GM19452 (cell line): ENCODE measurements at regions not wholly inside any gene's neighbourhood (a gene's known extent, or its start where the extent isn't known, plus 50 kb on each side); places are given as distances from the start of the nearest gene placed in this dataset.
"Not testable (repeated sequence)": the region's sequence is repeated elsewhere in the genome, so short reads cannot be mapped to it uniquely, and the experiment has no call there.

ENCODE experiments used
- ATAC-seq: cut with Tn5 transposase; IDR thresholded peaks from one replicate; pipeline ENCODE4 v1.9.1; 2021; ENCODE audit not compliant: unreplicated experiment

- no peak for ATAC-seq
Observed at GRCh38 chr5:174997688-174998087, 273.3 kb downstream of the MSX2 start.

GRCh38 chr5:174996941-174997340 is 272.6 kb downstream of the MSX2 start:
- ATAC-seq = no peak

DNA sequence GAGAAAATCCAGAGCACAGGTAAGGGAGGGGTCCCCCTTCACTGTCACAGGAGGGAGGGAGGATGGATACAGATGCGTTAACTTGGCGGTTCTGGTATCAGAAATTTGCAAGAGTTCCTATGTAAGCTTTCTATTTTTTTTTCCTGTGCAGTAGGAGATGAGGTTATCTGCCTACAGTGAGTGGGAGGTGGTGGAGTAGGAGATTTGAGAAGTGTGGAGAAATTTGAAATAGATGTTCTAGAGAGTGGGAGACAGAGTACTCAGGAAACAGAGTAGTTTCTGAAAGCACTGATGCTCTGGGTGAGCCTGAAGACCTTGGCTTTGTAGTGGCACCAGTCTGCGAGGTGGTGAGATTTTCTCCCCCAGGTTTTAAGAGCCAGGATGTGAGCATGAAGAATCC is 271.4 kb downstream of the MSX2 start:
- no peak for ATAC-seq

DNA sequence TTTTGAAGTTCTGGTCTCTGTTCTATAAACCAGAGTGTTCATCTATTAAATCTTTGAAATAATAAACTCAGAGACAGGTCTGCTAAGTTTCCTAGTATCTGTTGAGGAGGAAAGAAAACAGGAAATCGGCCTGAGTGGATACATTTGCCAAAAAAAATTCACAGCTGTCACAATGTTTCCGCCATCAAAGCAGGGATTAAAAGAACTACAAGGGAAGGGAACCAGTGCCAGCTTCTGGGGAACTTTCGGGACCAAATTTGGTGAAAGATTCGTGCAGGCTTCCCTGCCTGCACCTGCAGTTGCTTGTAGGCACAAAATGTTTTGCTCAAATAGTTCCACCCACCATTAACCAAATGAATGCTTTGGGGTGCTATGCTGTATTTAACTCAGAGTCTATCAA is 267.5 kb downstream of the MSX2 start:
- no peak for ATAC-seq

GRCh38 chr5:174990909-174991308 is 266.5 kb downstream of the MSX2 start:
- ATAC-seq = no peak

DNA sequence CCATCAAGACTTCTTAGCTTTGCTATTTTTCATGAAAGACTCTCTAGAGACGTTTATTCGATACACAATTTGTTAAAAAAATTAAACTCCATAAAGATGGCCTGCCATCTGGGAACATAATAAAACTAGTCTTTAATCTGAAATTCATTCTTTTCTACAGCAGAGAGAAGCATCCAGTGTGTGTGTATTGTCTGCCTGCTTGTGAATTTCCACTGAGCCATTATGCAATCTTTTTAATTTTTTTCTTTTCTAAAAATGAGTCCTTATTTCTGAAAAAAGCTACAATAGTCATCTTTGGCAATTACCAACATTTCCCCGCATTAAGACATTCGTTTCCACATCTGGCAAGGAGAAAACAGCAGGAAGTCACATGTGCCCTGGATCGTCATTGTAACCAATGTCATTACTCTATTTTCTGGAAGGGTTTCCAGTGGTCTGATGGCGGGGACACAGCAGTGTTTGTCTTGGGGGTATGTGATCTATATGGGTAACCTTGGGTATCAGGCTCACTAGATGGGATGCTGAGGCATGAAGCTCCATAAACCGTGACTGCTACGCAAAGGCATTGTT is 263.1 kb downstream of the MSX2 start:
- ATAC-seq = no peak

DNA sequence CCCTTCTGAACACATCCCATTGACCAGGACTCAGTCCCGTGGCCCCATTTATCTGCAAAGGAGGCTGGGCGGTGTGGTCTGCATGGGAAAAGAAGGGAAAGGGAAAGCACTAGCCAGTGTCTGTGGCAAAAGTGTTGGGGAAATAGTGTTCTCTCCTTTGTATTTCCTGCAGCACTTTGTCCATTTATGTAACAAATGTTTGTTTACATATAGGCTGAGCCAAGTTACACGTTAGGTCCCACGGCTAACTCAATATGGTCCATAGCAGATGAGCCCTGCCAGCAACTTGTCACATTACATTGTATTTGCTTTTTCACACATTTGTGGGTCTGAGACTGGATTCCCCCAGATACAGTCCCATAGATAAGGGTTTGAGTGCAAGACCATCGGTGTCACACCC is 260.5 kb downstream of the MSX2 start:
- no peak for ATAC-seq

- no peak for ATAC-seq
Observed at GRCh38 chr5:174982485-174982884, 258.1 kb downstream of the MSX2 start.

- ATAC-seq = no peak
Observed at GRCh38 chr5:174981416-174981815, 257.0 kb downstream of the MSX2 start.

DNA sequence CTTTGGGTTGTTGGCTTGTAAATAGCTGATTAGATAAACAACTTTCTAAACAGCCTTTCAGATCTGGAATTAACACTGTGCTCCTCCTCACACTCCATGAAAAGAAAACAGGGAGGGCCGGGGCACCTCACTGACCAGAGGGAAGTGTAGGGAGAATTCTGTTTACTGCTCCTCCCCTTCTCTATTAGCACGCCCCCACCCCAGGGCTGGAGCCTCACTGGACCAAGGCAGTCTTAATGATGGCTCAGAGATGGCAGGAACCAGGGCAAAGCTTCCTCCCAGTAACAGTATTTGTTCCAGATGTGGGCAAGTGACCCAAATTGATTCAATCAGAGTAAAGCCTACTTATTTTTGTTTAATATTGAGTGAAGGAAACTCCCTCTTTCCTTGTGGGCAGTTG is 256.6 kb downstream of the MSX2 start:
- no peak for ATAC-seq

DNA sequence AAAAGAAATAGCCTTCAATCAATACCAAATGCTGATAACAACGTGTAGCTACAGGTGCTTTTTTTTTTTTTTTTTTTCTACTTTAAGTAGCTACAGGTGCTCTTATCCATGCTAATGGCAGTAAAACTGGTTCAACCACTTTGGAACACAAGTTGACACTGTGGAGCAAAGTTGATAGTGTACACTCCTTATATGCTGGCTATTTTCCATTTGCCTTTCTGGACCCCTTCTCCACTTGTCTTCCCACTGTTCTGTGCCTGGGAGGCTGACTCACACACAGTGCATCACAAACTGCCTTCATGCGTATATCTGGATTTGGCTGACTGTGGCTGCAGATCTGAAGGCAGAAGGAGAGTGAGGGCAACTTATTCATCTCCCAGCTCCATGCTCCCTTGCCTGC is 247.9 kb downstream of the MSX2 start:
- ATAC-seq = no peak

GRCh38 chr5:174971210-174971609 is 246.8 kb downstream of the MSX2 start:
- ATAC-seq = no peak

DNA sequence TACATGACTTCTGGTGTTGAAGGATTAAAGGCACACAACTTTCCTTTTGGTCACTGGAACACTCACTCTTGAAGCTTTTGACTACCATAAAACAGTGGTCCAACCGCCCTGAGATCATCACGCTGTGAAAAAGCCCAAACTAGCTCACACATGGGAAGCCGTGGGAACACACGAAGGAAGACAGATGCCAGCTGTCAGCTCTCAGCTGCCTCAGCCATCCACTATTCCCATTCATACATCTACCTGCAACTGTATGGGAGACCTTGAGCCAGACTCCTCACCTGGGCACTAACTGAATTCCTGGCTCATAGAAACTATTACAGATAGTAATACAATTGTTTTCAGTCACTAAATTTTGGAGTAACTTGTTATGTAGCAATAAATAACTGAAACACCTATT is 246.1 kb downstream of the MSX2 start:
- ATAC-seq = no peak

- no peak for ATAC-seq
Observed at GRCh38 chr5:174953871-174954270, 229.5 kb downstream of the MSX2 start.

DNA sequence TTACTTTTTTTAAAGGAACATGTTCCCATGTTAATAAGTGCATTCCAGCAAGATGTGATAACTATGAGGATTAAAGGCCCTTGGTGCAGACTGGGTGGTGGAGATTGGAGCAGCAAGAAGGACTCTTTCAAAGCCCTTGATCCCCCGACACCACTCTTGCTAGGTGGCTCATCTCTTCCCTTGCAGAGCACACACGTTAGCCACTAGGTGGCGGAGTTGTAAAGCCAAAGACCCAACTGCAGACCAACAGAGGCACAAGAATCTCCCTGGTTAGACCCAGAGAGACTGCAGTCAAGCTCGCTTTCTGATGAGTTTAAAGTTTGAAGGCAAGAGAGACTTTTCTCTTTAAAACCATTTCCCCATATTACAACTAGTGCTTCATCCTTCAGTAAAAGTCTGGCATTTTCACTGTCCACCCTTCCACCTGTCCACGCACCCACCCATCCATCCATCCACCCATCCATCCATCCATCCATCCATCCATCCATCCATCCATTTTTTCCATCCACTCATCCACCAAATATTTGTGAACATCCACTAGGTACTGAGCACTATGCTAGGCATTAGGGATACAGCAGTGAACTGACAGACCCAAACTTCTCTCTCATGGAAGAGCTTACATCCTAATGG is 226.9 kb downstream of the MSX2 start:
- peak; percentile 72 for ATAC-seq

GRCh38 chr5:174947548-174947947 is 223.2 kb downstream of the MSX2 start:
- ATAC-seq = no peak

- no peak for ATAC-seq
Observed at GRCh38 chr5:174945853-174946252, 221.5 kb downstream of the MSX2 start.

- no peak for ATAC-seq
Observed at GRCh38 chr5:174943785-174944184, 219.4 kb downstream of the MSX2 start.

GRCh38 chr5:174943002-174943401 is 218.6 kb downstream of the MSX2 start:
- ATAC-seq = not testable (repeated sequence)

- no peak for ATAC-seq
Observed at GRCh38 chr5:174937201-174938123, 213.1 kb downstream of the MSX2 start.

GRCh38 chr5:174935854-174936474 is 211.6 kb downstream of the MSX2 start:
- no peak for ATAC-seq

DNA sequence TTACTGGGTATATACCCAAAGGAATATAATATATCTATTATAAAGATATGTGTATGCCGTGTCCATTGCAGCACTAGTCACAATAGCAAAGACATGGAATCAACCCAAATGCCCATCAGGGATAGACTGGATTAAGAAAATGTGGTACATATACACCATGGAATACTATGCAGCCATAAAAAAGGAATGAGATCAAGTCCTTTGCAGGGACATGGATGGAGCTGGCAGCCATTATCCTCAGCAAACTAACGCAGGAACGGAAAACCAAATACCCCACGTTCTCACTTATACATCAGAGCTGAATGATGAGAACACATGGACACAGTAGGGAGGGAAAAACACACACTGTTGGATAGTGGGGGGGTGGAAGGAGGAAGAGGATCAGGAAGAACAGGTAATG is 206.7 kb downstream of the MSX2 start:
- not testable (repeated sequence) for ATAC-seq
